ENCODE measurements at regions not wholly inside any gene's neighbourhood (a gene's known extent, or its start where the extent isn't known, plus 50 kb on each side); places are given as distances from the start of the nearest gene placed in this dataset.
"Not testable (repeated sequence)": the region's sequence is repeated elsewhere in the genome, so short reads cannot be mapped to it uniquely, and the experiment has no call there.

DNA sequence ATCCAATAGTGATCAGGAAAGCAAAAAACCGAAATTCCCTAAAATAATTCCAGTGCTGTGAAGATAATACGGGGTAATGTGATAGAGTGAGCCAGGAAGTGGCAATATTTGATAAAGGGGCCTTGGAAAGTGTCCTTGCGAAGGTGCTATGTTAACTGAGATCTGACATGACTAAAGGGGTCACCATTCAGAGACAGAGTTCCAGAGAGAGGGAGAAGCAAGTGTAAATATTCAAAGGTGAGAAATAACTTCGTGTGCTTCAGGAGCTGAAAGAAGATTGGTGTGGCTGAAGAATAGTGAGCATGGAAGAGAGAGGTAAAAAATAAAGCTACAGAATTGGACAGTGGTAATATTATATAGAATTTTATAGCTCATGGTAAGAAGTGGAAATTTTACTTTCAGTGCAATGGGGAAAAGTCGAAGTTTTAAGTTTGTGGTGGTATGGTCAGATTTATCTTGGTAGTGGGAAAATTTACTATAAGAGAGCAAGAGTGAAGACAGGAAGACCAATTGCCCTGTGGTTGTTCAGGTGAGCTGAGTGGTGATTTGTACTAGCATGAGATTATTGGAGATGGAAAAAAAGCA is 164.5 kb downstream of the JRKL start:
- Mint-ChIP-seq H3K27ac (no peak overlapping the region), H3K4me3 (no peak overlapping the region), H3K4me1 (ENCODE audit: low read depth) (no peaks in the 10 kb centered on the region), H3K27me3 (ENCODE audit: insufficient read depth) (no peaks in the 10 kb centered on the region), H3K9me3 (no peaks in the 10 kb centered on the region), H3K36me3 (ENCODE audit: low read depth) (no peaks in the 10 kb centered on the region)
- TF ChIP-seq, protein P1, sequence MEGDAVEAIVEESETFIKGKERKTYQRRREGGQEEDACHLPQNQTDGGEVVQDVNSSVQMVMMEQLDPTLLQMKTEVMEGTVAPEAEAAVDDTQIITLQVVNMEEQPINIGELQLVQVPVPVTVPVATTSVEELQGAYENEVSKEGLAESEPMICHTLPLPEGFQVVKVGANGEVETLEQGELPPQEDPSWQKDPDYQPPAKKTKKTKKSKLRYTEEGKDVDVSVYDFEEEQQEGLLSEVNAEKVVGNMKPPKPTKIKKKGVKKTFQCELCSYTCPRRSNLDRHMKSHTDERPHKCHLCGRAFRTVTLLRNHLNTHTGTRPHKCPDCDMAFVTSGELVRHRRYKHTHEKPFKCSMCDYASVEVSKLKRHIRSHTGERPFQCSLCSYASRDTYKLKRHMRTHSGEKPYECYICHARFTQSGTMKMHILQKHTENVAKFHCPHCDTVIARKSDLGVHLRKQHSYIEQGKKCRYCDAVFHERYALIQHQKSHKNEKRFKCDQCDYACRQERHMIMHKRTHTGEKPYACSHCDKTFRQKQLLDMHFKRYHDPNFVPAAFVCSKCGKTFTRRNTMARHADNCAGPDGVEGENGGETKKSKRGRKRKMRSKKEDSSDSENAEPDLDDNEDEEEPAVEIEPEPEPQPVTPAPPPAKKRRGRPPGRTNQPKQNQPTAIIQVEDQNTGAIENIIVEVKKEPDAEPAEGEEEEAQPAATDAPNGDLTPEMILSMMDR (IDR thresholded peaks at IDR 0.05) = no peak
- no peak for DNase-seq

DNA sequence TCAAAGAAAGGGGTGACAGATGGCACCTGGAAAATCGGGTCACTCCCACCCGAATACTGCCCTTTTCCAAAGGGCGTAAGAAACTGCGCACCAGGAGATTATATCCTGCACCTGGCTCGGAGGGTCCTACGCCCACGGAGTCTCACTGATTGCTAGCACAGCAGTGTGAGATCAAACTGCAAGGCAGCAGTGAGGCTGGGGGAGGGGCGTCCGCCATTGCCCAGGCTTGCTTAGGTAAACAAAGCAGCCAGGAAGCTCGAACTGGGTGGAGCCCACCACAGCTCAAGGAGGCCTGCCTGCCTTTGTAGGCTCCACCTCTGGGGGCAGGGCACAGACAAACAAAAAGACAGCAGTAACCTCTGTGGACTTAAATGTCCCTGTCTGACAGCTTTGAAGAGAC is 166.0 kb downstream of the JRKL start:
- H3K9me3 Mint-ChIP-seq = not testable (repeated sequence)

DNA sequence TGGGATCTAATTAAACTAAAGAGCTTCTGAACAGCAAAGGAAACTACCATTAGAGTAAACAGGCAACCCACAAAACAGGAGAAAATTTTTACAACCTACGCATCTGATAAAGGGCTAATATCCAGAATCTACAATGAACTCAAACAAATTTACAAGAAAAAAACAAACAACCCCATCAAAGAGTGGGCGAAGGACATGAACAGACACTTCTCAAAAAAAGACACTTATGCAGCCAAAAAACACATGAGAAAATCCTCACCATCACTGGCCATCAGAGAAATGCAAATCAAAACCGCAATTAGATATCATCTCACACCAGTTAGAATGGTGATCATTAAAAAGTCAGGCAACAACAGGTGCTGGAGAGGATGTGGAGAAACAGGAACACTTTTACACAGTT is 170.9 kb downstream of the JRKL start:
- not testable (repeated sequence) for H3K36me3 Mint-ChIP-seq (ENCODE audit: low read depth); H3K4me1 Mint-ChIP-seq (ENCODE audit: low read depth); H3K9me3 Mint-ChIP-seq; DNase-seq; H3K27ac Mint-ChIP-seq; H3K27me3 Mint-ChIP-seq (ENCODE audit: insufficient read depth); H3K4me3 Mint-ChIP-seq

More for the DNA sequence above, 166.0 kb downstream of the JRKL start:
- not testable (repeated sequence) for H3K36me3 Mint-ChIP-seq (ENCODE audit: low read depth); DNase-seq; H3K27ac Mint-ChIP-seq; H3K27me3 Mint-ChIP-seq (ENCODE audit: insufficient read depth); H3K4me3 Mint-ChIP-seq; H3K4me1 Mint-ChIP-seq (ENCODE audit: low read depth)

DNA sequence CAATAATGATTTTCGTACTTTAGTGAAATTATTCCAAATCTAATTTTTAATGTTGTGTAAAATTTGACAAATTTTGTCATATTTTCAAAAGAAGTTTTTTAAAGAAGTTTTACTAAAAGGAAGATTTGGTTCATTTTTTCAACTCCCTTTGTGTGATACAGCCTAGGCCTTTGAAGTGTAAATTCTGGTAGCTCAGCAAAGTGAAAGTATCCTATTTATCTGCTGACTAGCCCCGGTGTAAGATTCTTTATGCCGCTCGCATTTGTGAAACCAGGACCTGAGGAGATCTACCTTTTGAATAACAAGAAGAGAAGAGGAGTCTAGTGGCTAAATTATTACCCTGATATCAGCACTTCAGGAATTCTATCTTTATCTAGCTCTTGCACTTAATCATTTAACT is 177.4 kb downstream of the JRKL start:
- Mint-ChIP-seq H3K4me3 (peak overlapping the region; percentile 79), H3K4me1 (ENCODE audit: low read depth) (no peaks in the 10 kb centered on the region), H3K9me3 (no peaks in the 10 kb centered on the region), H3K27ac (no peak overlapping the region), H3K36me3 (ENCODE audit: low read depth) (no peaks in the 10 kb centered on the region), H3K27me3 (ENCODE audit: insufficient read depth) (no peaks in the 10 kb centered on the region)
- TF ChIP-seq, protein P1 (IDR thresholded peaks at IDR 0.05) = no peak
- no peak for DNase-seq

DNA sequence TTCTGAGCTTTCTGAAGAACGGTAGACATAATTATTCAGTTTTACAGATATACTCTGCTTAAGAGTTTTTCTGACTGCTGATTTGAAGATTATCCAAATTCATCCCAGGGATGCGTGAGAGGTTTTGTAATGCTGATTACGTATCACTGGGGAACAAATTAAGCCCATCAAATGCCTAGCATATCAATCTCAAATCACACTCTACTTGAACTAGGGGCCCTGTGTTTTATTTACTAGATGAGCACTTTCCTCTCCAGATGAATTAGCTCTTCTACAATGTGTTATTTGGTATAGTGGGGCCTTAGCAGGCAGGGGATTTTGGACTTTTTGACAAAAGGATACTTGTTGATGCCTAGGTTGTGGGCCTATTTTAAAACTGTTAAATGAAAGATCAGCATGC is 177.9 kb downstream of the JRKL start:
- Mint-ChIP-seq H3K4me3 (peak overlapping the region; percentile 79; the same call in 1 of the 2 replicates), H3K9me3 (no peaks in the 10 kb centered on the region), H3K27me3 (ENCODE audit: insufficient read depth) (no peaks in the 10 kb centered on the region), H3K36me3 (ENCODE audit: low read depth) (no peaks in the 10 kb centered on the region), H3K4me1 (ENCODE audit: low read depth) (no peaks in the 10 kb centered on the region), H3K27ac (no peak overlapping the region)
- TF ChIP-seq, protein P1 (IDR thresholded peaks at IDR 0.05) = no peak
- DNase-seq = no peak

DNA sequence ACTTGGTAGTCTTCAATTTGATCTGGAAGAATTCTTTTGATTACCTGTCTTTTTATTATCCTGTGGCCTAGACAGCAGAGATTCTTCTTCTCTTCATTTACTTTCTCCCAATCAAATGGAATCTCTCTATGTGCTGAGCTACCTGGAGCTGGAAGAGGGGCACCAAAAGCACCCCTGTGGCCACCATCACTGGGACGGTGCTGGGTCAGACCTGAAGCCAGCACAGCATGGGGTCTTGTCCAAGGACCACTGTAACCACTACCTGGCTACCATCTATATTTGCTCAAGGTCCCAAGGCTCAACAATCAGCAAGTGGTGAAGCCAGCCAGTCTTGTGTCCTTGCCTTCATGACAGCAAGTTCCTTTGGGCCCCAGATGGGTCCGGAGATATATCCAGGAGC is 186.6 kb downstream of the JRKL start:
- no peak for DNase-seq
- Mint-ChIP-seq H3K27ac (no peak overlapping the region), H3K36me3 (ENCODE audit: low read depth) (no peaks in the 10 kb centered on the region), H3K4me3 (no peak overlapping the region), H3K9me3 (no peaks in the 10 kb centered on the region; the same call in 1 of the 2 replicates), H3K27me3 (ENCODE audit: insufficient read depth) (no peaks in the 10 kb centered on the region; the same call in 1 of the 2 replicates), H3K4me1 (ENCODE audit: low read depth) (no peaks in the 10 kb centered on the region)
- TF ChIP-seq, protein P1 (IDR thresholded peaks at IDR 0.05) = no peak

DNA sequence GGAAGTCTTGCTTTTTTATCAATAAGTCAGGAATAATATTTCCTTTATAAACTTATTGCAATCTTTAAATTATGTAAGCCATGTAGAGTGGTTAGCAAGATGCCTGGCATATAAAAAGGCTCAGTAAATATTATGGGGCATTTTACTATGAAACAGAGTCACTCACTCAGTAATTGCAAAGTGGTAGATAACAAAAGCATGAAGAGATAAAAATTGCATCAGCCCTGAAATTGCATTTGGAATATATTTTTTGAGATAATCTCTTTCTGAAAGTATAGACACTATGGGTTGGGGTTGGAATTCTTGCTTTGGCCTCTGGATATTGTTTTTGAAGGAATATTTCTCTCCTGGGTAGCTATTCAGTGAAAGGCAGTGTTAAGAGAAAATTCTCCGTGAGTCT is 188.6 kb downstream of the JRKL start:
- DNase-seq = no peak
- H3K27ac Mint-ChIP-seq = no peak overlapping the region
- TF ChIP-seq, protein P1 (IDR thresholded peaks at IDR 0.05) = no peak
- no peaks in the 10 kb centered on the region; the same call in 1 of the 2 replicates for H3K9me3 Mint-ChIP-seq
- H3K36me3 Mint-ChIP-seq (ENCODE audit: low read depth) = no peaks in the 10 kb centered on the region
- H3K27me3 Mint-ChIP-seq (ENCODE audit: insufficient read depth) = no peaks in the 10 kb centered on the region; the same call in 1 of the 2 replicates
- no peaks in the 10 kb centered on the region for H3K4me1 Mint-ChIP-seq (ENCODE audit: low read depth)
- no peak overlapping the region for H3K4me3 Mint-ChIP-seq
